ENCODE measurements at regions not wholly inside any gene's neighbourhood (a gene's known extent, or its start where the extent isn't known, plus 50 kb on each side); places are given as distances from the start of the nearest gene placed in this dataset.

DNA sequence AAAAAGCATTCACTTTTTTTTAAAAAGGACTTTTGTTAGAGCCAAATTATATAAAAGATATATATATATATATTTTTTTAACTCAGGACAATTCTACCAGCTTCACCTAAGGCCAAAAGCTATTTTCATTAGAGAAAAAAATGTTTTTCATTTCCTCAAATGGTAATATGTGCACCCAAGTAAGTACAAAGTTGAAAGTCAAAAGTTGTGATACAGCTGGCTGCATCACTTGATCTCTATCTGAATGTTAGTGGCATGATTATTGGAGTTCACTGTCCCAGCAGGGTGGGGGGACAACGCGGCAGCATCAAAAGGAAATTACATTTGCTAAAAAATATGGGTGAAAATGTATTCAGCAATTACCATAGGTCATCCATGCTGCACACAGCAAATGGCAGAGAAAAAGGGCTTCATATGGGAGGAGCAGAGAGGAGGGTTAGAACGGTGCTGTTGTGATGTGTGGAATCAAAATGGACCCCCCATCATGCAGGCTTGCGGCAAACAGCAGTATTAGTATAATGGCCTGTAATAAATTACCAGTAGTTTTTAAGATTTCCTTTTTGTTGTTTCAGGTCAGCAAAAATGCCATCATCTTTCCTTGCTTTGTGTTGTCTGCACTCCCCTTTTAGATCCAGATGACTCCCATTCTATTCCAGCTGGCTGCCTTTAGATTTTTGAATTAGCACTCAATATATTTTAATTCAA is 253.7 kb downstream of the MAT2B start:
- intact Hi-C loops (cut with DNase I), result no loop called here
- no peak for DNase-seq (ENCODE audit: low spot score)

DNA sequence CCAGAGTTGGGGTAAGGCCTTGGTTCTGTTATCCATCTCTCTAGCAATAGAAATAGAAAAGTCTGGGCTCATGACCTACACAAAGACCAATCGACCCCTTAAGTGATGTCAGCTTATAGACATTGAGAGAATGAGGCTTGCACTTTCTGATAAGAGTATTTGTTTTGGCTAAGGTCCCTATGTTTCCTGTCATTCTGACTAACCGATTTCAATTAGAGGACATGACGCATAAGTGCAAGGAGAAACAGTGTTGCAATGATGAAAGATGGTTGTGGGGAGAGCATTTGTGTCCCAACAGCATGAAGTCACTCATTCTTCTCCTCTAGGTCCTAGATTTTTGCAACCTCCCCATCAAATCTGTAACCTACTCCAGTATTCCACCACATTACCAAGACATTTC is 255.1 kb downstream of the MAT2B start:
- DNase-seq (ENCODE audit: low spot score), result no peak
- intact Hi-C loops (cut with DNase I), result no loop called here

DNA sequence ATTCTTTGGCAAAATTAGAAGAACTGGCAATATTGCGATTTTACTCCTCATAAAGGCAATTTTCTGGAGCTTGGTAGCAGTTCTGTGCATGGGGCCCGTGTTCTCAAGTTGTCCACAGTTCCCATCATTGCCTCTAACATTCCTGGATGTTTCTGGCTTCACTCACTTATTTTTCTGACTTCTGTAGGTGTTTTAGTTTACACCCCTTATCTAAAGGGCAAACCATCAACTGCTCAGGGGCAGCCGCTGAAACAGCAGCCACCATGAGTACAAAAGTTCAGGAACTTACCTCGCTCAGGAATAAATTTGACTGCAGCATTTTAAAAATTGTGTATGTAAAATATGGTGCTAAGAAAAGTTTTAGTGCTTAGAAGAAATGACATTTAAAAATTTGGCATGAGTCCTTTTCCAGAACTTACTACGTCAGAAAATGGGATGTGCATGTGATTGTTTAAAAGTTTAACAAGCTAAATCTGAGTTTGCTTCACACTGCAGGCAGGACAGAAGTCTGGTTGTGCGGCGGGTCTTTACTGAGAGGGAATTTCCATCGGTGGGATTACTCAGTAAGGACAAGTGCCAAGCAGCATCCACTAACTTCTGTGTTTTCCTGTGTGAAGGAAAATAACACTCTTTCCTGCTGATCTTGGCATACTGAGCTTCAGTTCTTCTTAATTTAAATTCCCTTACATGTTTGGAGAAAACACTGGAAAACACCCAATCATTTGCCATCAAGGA is 261.7 kb downstream of the MAT2B start:
- intact Hi-C loops (cut with DNase I), result no loop called here
- no peak for DNase-seq (ENCODE audit: low spot score)

DNA sequence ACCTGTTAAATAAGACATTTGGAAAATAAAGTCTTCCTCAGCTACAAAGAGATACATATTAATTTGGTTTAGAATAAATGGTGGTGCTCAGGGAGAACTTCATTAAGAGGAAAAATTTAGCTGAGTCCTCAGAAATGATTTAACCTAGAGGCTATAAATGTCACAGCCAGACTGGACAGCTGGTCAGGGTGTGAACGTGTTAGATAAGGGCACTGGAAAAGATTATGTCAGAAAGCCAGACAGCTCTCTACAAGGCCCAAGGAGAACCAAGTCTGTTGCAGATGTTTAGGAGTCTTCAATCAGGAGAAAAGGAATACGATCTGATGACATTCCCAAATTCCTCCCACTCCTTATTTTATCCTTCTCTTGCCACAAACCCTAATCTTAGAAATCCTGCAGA is 265.2 kb downstream of the MAT2B start:
- no peak for DNase-seq (ENCODE audit: low spot score)
- intact Hi-C loops (cut with DNase I), result no loop called here

DNA sequence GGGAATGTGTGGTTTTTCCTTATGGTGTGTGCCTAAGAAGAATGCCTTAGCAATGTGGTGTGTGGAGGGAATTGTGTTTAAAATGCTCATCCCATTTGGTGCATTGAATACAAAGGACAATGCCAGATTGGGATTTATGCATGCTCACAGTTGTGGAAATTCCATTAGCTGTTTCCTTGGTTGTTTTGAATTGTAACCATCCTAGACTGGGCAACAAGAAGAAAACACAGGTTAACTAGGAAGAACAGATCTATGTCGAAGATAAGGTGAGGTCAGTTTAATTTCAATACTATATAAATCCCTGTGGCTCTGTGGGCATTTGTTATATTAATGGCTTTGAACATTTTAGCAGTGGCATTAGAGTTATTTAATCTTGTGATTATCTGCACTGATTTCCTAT is 266.8 kb downstream of the MAT2B start:
- no peak for DNase-seq (ENCODE audit: low spot score)
- intact Hi-C loops (cut with DNase I), result no loop called here

DNA sequence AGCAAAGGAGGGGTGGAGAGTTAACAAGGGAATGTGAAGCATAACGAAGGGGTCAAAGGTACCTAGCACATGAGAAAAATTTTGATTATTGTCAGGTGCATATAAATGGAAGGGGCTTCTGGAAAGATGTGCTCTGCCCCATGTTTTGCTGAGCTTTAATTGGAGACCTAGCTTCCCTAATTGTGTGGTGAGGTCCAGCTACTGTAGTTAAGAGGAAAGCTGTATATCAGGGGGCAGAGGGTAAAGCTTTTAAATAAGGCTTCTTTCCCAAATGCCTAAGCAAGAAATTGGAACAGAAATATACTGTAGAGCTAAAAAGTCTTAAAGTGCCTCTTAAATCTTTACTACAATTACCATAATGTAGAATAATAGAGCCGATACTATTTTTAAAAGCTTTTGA is 267.2 kb downstream of the MAT2B start:
- DNase-seq (ENCODE audit: low spot score), result no peak
- intact Hi-C loops (cut with DNase I), result no loop called here

DNA sequence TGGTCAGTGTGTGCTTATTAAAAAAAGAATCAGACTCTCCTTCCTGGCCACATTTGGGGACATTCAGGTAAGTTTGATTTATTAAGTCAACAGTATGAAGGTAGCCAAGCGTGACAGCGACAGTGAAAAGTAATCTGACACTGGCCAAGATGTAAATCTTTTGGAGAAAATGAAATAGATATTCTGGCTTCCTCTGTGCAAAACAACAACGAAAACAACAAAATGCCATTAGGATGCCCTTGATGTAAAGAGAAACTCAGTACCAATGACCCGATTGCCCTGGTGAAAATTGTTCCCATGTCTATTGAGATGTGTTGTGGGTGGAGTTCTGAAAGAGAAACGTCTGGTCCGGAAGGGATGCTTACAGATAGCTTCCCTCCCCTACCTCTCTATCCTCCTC is 267.8 kb downstream of the MAT2B start:
- intact Hi-C loops (cut with DNase I), result no loop called here

DNA sequence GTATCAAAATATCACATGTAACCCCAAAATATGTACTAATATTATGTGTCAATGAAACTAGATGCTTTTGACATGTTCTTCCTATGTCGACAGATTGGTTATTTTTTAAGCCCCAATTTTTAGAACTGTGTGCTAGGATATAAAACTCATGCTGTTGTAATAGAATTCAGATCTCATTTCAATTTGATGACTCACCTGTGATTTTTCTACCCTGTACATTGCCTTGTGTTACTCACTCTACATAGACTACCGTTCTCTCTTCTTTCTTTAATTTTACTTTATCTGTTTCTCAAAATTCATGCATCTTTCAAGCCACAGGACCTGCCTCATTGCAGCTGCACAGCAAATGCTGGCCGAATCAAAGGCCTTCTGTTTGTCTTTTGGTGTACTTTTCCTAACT is 284.5 kb downstream of the MAT2B start:
- intact Hi-C loops (cut with DNase I), result no loop called here
- no peak for DNase-seq (ENCODE audit: low spot score)

More for the DNA sequence above, 267.8 kb downstream of the MAT2B start:
- no peak for DNase-seq (ENCODE audit: low spot score)

DNA sequence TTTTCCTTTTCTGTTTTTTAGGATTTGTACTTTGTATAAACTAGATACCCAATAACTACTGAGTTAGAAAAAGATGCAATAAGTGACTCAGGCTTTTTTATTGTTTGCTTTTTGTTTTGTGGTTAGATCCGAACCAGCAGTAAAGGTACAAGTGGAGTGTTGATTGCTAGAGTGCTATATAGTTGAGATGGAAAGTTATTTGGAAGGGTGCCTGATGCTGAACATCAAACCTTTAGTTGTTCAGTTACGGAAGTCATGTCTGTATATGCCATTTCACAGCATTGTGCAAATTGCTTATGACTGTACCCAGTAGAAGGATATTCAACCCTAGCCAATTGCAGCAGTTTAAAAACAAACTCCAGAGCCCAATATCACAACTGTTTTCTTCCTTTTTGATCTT is 285.1 kb downstream of the MAT2B start:
- DNase-seq (ENCODE audit: low spot score), result no peak

DNA sequence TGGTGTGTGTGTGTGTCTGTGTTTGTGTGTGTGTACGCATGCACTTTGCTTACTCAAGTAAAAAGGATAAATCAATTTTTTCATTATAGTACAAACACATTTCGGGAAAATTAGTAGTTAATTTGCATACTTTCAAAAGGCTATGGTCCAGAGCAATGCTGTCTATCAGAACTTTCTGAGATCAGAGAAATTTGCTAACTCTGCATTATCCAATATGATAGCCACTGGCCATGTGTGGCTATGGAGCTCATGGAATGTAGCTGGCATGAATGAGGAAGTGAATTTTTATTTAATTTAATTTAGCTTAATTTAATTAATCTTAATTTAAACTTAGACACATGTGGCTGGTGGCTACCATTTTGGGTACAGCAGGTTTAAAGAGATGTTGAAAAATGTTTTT is 289.6 kb downstream of the MAT2B start:
- intact Hi-C loops (cut with DNase I), result no loop called here
- DNase-seq (ENCODE audit: low spot score), result no peak

More for the DNA sequence above, 285.1 kb downstream of the MAT2B start:
- intact Hi-C loops (cut with DNase I), result no loop called here

DNA sequence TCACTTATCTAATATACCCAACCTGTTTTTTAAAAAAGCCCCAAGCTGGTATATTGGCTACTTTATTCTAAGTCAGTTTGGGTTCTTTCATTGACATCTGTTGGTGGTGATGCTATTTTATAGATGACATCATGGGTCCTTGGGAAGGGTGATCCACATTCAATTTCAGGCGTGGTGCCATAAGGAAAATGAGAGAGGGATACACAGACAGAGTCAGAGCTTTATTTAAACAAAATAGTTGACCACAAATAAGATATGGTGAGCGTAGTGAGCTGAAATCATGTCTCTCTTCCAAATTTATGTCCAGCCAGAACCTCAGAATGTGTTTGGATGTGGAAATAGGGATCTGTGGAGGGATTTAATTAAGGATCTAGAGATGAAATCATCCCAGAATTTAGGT is 302.4 kb downstream of the MAT2B start:
- intact Hi-C loops (cut with DNase I), result no loop called here
- DNase-seq (ENCODE audit: low spot score), result no peak

DNA sequence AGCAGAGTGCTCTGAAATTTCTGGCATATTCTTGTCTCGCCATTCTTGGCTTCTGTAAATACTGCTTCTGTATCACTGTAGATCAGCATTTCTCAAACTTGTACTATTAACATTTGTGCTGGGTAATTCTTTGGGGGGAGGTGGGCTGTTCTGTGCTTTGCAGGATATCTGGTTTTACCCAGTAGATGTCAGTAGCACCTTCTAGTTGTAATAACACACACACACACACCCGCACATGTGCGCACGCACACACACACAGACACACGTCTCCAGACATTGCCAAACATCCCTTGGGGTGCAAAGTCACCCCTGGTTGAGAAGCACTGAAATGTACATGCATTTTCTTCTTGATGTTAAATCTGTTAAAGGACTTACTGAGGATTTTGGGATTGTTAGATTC is 304.1 kb downstream of the MAT2B start:
- no peak for DNase-seq (ENCODE audit: low spot score)
- intact Hi-C loops (cut with DNase I), result no loop called here

DNA sequence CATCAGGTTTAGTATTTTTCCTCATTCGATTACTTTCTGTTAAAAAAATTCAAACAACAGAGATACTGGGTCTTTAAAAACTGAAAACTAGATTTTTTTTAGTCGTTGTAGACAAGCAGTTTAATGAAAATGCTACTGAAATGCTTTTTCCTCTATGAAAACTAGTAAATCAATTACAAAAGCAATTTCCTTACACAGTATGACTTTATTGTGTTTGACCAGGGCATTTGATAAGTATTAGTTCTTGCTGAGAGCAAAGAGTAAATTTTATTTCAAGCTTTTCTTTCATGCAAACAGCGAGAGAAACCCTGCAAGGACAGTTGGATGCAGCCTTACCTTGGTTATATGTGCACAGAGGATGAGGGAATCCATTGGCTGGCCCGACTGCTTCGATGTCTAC is 308.5 kb downstream of the MAT2B start:
- intact Hi-C loops (cut with DNase I), result no loop called here
- DNase-seq (ENCODE audit: low spot score), result no peak

DNA sequence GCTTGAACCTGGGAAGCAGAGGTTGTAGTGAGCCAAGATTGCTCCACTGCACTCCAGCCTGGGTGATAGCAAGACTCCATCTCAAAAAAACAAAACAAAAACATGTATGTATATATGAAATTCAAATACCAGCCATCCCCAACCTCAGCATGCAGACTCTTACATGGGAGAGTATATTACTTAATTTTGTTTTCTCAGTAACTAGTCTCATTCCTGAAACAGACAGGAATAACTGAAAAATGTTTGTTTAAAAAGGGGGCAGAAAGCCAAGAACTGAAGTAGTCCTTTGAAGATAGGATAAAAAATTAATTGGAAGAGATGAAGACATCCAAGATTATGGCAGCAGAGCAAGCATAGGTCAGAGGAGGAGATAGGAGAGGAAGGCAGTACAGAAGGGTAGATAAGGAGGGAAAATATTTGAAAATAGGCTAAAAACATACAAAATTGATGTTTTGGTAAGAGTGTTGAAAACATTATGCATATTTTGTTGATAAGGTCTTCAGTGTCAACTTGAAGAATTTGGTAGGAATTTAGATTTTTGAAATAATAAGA is 309.9 kb downstream of the MAT2B start:
- intact Hi-C loops (cut with DNase I), result no loop called here
- no peak for DNase-seq (ENCODE audit: low spot score)

DNA sequence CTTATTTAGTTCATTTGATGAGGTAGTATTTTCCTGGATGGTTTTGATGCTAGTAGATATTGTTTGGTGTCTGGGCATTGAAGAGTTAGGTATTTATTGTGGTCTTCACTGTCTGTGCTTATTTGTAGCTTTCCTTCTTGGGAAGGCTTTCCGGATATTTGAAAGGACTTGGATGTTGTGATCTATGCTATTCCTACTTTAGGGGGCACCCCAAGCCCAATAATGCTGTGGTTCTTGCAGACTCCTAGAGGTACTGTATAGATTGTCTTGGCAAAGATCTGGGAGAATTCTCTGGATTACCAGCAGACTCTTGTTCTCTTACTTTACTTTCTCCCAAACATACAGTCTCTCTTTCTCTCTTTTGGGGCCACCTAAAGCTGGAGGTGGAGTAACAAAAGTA is 315.7 kb downstream of the MAT2B start:
- intact Hi-C loops (cut with DNase I), result no loop called here
- DNase-seq (ENCODE audit: low spot score), result no peak

DNA sequence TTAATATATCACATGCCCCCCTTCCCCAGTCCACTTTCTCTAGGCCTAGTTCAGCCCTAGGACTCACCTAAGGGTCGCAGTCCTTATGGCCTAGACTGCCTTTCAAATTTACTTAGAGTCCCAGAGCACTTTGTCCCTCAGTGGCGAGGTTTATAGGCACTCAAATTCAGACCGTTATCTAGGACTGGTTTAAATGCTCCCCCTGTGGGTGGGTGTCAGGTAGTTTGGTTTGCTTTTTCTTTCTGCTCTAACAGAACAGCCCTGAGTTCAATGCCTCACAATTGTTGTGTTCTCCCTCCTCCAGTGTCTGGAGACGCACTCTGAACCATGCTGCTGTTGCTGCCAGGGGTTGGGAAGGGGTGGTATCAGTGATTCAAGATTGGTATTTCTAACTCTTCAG is 317.1 kb downstream of the MAT2B start:
- no peak for DNase-seq (ENCODE audit: low spot score)
- intact Hi-C loops (cut with DNase I), result no loop called here

DNA sequence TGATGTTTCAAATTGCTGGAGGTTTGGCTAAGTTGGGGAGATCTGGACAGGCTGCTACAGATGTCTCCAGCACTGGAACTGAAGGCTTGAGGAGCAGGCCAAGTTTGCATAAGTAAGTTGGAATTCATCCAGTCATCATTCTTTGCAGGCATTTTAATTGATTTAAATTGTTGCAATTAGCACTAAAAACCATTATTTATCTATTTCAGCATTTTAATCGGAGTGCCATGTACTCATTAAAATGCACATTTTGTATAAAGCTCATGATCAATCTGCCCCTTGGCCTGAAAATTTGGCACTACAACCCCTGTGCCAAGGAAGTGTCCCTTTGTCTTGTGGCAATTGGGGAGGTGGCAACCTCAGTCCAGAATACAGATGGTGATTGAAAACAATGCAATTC is 320.2 kb downstream of the MAT2B start:
- intact Hi-C loops (cut with DNase I), result no loop called here
- DNase-seq (ENCODE audit: low spot score), result no peak

DNA sequence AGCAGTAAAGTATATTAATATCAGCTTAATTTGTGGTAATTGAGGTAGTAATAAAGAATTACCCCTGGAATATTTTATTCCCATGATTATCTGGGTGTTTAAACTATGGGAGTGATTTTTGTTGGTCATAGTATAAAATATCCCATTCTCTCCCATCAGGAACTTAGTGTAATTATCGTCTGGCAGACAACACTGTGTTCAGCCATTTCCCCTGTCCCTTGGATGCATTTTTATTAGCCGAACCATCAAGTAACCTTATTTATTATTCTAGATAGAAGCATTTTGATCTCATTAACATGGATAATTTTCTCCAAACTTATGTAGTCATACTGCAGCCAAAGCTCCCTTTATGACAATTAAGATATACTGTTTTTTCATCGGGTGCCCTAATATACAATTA is 320.8 kb downstream of the MAT2B start:
- no peak for DNase-seq (ENCODE audit: low spot score)
- intact Hi-C loops (cut with DNase I), result no loop called here

DNA sequence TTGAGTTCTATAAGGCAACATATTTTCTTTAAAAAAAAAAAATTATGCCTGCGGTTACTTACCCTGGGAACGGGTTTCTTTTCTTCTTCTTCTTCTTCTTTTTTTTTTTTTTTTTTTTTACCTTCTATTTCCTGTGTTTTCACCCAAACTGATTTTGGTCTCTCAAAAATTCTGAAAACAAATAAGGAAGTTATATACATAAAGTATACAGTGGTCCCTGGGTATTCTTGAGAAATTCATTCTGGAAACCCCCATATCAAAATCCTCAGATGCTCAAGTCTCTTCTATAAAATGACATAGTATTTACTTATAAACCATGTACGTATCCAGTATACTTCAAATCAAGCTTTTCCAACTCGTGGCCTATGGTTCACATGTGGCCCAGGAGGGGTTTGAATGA is 326.7 kb downstream of the MAT2B start:
- intact Hi-C loops (cut with DNase I), result no loop called here
- no peak for DNase-seq (ENCODE audit: low spot score)

DNA sequence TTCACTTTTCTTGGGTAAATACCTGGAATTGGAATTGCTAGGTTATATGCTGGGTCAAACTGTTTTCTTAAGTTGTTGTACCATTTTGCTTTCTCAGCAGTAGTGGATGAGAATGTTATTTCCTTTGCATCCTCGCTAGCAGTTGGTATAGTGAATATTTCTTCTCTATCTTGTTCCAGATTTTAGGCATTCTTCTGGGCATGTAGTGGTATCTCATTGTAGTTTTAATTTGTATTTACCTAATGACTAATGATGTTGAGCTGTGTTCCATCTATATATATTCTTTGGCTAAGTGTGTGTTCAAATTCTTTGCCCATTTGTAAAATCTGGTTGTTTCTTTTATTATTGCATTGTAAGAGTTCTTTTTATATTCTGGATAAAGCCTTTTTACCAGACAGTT is 333.3 kb downstream of the MAT2B start:
- intact Hi-C loops (cut with DNase I), result no loop called here
- DNase-seq (ENCODE audit: low spot score), result no peak

DNA sequence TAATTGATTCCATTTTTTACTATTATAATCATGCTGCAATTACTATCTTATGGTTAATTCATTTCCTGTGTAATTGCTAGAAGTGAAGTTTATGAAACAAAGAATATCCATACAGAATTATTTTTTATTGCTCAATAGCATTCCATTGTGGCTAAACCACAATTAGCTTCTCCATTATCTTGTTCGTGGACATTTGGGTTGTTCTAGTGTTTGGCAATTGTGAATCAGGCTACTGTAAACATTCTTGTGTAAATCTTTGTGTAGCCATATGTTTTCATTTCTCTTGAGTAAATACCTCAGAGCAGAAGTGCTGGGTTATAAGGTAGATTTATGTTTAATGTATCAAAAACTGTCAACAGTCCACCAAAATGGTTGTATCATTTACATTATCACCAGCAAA is 341.1 kb downstream of the MAT2B start:
- intact Hi-C loops (cut with DNase I), result no loop called here
- no peak for DNase-seq (ENCODE audit: low spot score)

Measured in cardiac septum (tissue), 1 donor.